IMR-90 (cell line): ENCODE measurements at regions not wholly inside any gene's neighbourhood (a gene's known extent, or its start where the extent isn't known, plus 50 kb on each side); places are given as distances from the start of the nearest gene placed in this dataset.

Experiments
- ATAC-seq: fragments of 200-7000 bp; cut with Tn5 transposase; 2 replicates; pipeline ENCODE4 v1.9.1; 2020; ENCODE audit warnings: low read depth, mild to moderate bottlenecking, moderate library complexity
- BruUV-seq: library from RNA; stranded (reverse); fragments of 400-500 nt; replicated peaks from 2 replicates; lab custom pipeline; 2021; lab: Mats Ljungman, UMichigan
- CTCF ChIA-PET: fragments of 300-600 bp; formaldehyde crosslinking; extraction: SDS; loops from one replicate; lab custom pipeline; 2021; ENCODE audit warnings: antibody characterized with exemption; lab: Yijun Ruan, JAX
- POLR2A ChIA-PET: fragments of 300-600 bp; sonication (Branson Sonifier 250); formaldehyde crosslinking; loops from one replicate; lab custom pipeline; 2022; ENCODE audit warnings: antibody characterized with exemption; ENCODE audit not compliant: unreplicated experiment; lab: Charles Lee
- DNase-seq: peaks from one replicate; pipeline ENCODE4 v3.0.0; 2013
- H2AFZ ChIP-seq: replicated peaks from 2 replicates; pipeline ENCODE3; 2013; ENCODE audit warnings: low read length, mild to moderate bottlenecking; ENCODE audit not compliant: poor library complexity
- H2AK5ac ChIP-seq: 2 replicates; pipeline ENCODE4 v1.6.1; 2013; ENCODE audit warnings: low read depth, low read length, inconsistent platforms
- H2AK9ac ChIP-seq: replicated peaks from 2 replicates; pipeline ENCODE3; 2013; ENCODE audit warnings: mild to moderate bottlenecking, low read depth, low read length, moderate library complexity; ENCODE audit not compliant: poor library complexity
- H2BK120ac ChIP-seq: 2 replicates; pipeline ENCODE4 v1.6.1; 2013; ENCODE audit warnings: low read depth, low read length, inconsistent platforms
- H2BK15ac ChIP-seq: 3 replicates; pipeline ENCODE4 v1.6.1; 2013; ENCODE audit warnings: low read depth, low read length, inconsistent platforms
- H2BK20ac ChIP-seq: 2 replicates; pipeline ENCODE4 v1.6.1; 2013; ENCODE audit warnings: low read depth, mild to moderate bottlenecking, inconsistent platforms, low read length, moderate library complexity
- H2BK5ac ChIP-seq: 2 replicates; pipeline ENCODE4 v1.6.1; 2013; ENCODE audit warnings: mild to moderate bottlenecking, low read depth, low read length, inconsistent platforms; ENCODE audit not compliant: poor library complexity, severe bottlenecking
- H3K14ac ChIP-seq: replicated peaks from 2 replicates; pipeline ENCODE4 v1.6.1; 2013; ENCODE audit warnings: low read depth, low read length, inconsistent platforms
- H3K18ac ChIP-seq: 2 replicates; pipeline ENCODE4 v1.6.1; 2013; ENCODE audit warnings: low read depth, low read length, control low read depth
- H3K23ac ChIP-seq: 2 replicates; pipeline ENCODE4 v1.6.1; 2013; ENCODE audit warnings: low read depth, low read length, inconsistent platforms
- H3K27ac ChIP-seq: 2 replicates; pipeline ENCODE4 v1.5.1; 2013; ENCODE audit warnings: mild to moderate bottlenecking, control low read depth, low read length; ENCODE audit not compliant: insufficient read depth
- H3K27me3 ChIP-seq: 2 replicates; pipeline ENCODE4 v1.6.1; 2013; ENCODE audit warnings: low read length; ENCODE audit not compliant: control insufficient read depth, insufficient read depth
- H3K36me3 ChIP-seq: 2 replicates; pipeline ENCODE4 v1.6.1; 2013; ENCODE audit warnings: low read length, mixed read lengths; ENCODE audit not compliant: control insufficient read depth, insufficient read depth
- H3K4ac ChIP-seq: 2 replicates; pipeline ENCODE4 v1.6.1; 2013; ENCODE audit warnings: low read depth, low read length, inconsistent platforms
- H3K4me1 ChIP-seq: 2 replicates; pipeline ENCODE4 v1.6.1; 2013; ENCODE audit warnings: low read length, mixed read lengths; ENCODE audit not compliant: control insufficient read depth, insufficient read depth
- H3K4me2 ChIP-seq: 2 replicates; pipeline ENCODE4 v1.6.1; 2013; ENCODE audit warnings: low read depth, mild to moderate bottlenecking, control low read depth, low read length, moderate library complexity
- H3K4me3 ChIP-seq: 2 replicates; pipeline ENCODE4 v1.5.1; 2013; ENCODE audit warnings: low read depth, mild to moderate bottlenecking, control low read depth, low read length, moderate library complexity; ENCODE audit not compliant: insufficient read depth
- H3K56ac ChIP-seq: 2 replicates; pipeline ENCODE4 v1.6.1; 2013; ENCODE audit warnings: low read length, inconsistent platforms; ENCODE audit not compliant: insufficient read depth; ENCODE audit errors: extremely low read depth
- H3K79me1 ChIP-seq, 2 experiments: 2 replicates each; pipeline ENCODE4 v1.6.1; 2013; ENCODE audit warnings: low read length in 2 of 2, inconsistent platforms in 1 of 2, low read depth in 1 of 2
- H3K9ac ChIP-seq: 2 replicates; pipeline ENCODE4 v1.6.1; 2013; ENCODE audit warnings: low read depth, low read length, control low read depth
- H3K9me1 ChIP-seq: 2 replicates; pipeline ENCODE4 v1.6.1; 2013; ENCODE audit warnings: low read length, inconsistent platforms; ENCODE audit not compliant: insufficient read depth
- H3K9me3 ChIP-seq: 2 replicates; pipeline ENCODE4 v1.6.1; 2013; ENCODE audit warnings: low read length; ENCODE audit not compliant: control insufficient read depth, insufficient read depth
- H4K20me1 ChIP-seq: 2 replicates; pipeline ENCODE4 v1.6.1; 2013; ENCODE audit warnings: low read length, inconsistent platforms; ENCODE audit not compliant: insufficient read depth
- H4K5ac ChIP-seq: 2 replicates; pipeline ENCODE4 v1.6.1; 2013; ENCODE audit warnings: mild to moderate bottlenecking, low read depth, low read length, control low read depth
- H4K8ac ChIP-seq, 2 experiments: 2 replicates each; pipeline ENCODE4 v1.6.1; 2013; ENCODE audit warnings: low read depth in 2 of 2, low read length in 2 of 2, control low read depth in 1 of 2, inconsistent platforms in 1 of 2
- H4K91ac ChIP-seq: 2 replicates; pipeline ENCODE4 v1.6.1; 2013; ENCODE audit warnings: low read depth, low read length, inconsistent platforms; ENCODE audit not compliant: insufficient read depth
- CHD1 ChIP-seq: IDR thresholded peaks from 2 replicates; pipeline ENCODE4 v1.6.1; 2012; ENCODE audit warnings: low read depth, low read length, improper control_type of control experiment
- ELK1 ChIP-seq: fragments of 150-350 bp; IDR thresholded peaks from 2 replicates; pipeline ENCODE4 v1.6.1; 2016; ENCODE audit warnings: low read depth, mild to moderate bottlenecking, low read length, moderate library complexity, borderline replicate concordance
- FOS ChIP-seq: fragments of 150-350 bp; IDR thresholded peaks from 2 replicates; pipeline ENCODE4 v1.6.1; 2016; ENCODE audit warnings: low read depth, low read length
- POLR2A ChIP-seq: IDR thresholded peaks from 2 replicates; pipeline ENCODE4 v1.6.1; 2012; ENCODE audit warnings: mild to moderate bottlenecking, low read depth, low read length
- WGBS, 2 experiments: methylation state at CpG; one replicate each; pipeline versions ENCODE4 v1.1.5 to v1.1.7; 2013; ENCODE audit warnings: missing lambda C conversion rate in 2 of 2; ENCODE audit not compliant: insufficient read length in 1 of 2; ENCODE audit errors: extremely low coverage in 2 of 2; 5-methylcytosine and 5-hydroxymethylcytosine counted together
- dilution Hi-C: fragments of 300-500 bp; cut with HindIII; formaldehyde crosslinking; loops from one replicate; pipeline ENCODE4 v1.14.3; 2018; ENCODE audit warnings: low sequenced_read_pairs; ENCODE audit not compliant: unreplicated experiment
- in situ Hi-C: fragments of 300-500 bp; cut with MboI; formaldehyde crosslinking; loops from 3 replicates; pipeline ENCODE4 v1.14.3; 2019; ENCODE audit warnings: low sequenced_read_pairs, inconsistent platforms, mixed read lengths
- intact Hi-C: fragments of 100-400 bp; cut with micrococcal nuclease; formaldehyde crosslinking; loops from 2 replicates; pipeline ENCODE4 v1.10.0; 2022

- dilution Hi-C loops: no loop called here
- WGBS, 2 experiments: 44% methylated on average over 1 of the region's 3 CpGs; no CpG with 5 or more reads in 1 of the 2 experiments
- Histone ChIP-seq H3K4me1 (no peaks in the 10 kb centered on the region), H4K91ac (no peak overlapping the region), H3K4ac (no peak overlapping the region), H3K4me3 (no peak overlapping the region), H2BK15ac (no peak overlapping the region), H3K14ac (no peak overlapping the region), H4K20me1 (no peaks in the 10 kb centered on the region), H2BK120ac (no peak overlapping the region), H2AFZ (no peak overlapping the region), H2AK5ac (no peak overlapping the region), H3K27me3 (no peaks in the 10 kb centered on the region), H2AK9ac (no peak overlapping the region), H3K79me1 (no peaks in the 10 kb centered on the region), H3K9me3 (no peaks in the 10 kb centered on the region), H3K18ac (no peak overlapping the region), H4K8ac (no peak overlapping the region), H3K23ac (no peak overlapping the region), H3K4me2 (no peak overlapping the region), H3K9me1 (no peaks in the 10 kb centered on the region), H3K36me3 (no peaks in the 10 kb centered on the region), H3K9ac (no peak overlapping the region), H3K27ac (no peak overlapping the region), H3K56ac (no peak overlapping the region), H2BK20ac (no peak overlapping the region), H4K5ac (no peak overlapping the region), H2BK5ac (no peak overlapping the region)
- POLR2A ChIA-PET: no interaction called here
- DNase-seq: no peak
- BruUV-seq: no TSS peak
- in situ Hi-C loops: no loop called here
- TF ChIP-seq CHD1 (no peak), POLR2A (no peak), ELK1 (no peak), FOS (no peak)
- intact Hi-C loops: no loop called here
- CTCF ChIA-PET: no interaction called here
- ATAC-seq: no peak
Observed at GRCh38 chr1:199155166-199156019, 516.6 kb downstream of the PTPRC start.
